DOHH2 (cell line): ENCODE measurements at regions not wholly inside any gene's neighbourhood (a gene's known extent, or its start where the extent isn't known, plus 50 kb on each side); places are given as distances from the start of the nearest gene placed in this dataset.

Experiments
- H3F3A ChIP-seq: fragments of 200-600 bp; sonication (generic), shearing (Covaris generic); 2 replicates; pipeline ENCODE4 v1.6.0; 2016; ENCODE audit warnings: antibody characterized with exemption, mild to moderate bottlenecking; ENCODE audit not compliant: control insufficient read depth, insufficient read depth
- H3K27ac ChIP-seq: fragments of 200-600 bp; sonication (generic); 2 replicates; pipeline ENCODE4 v1.5.1; 2014; ENCODE audit warnings: low read depth, mild to moderate bottlenecking, low read length, moderate library complexity
- H3K27me3 ChIP-seq: fragments of 200-600 bp; sonication (generic); 2 replicates; pipeline ENCODE4 v1.6.1; 2014; ENCODE audit warnings: mild to moderate bottlenecking, low read length, mixed read lengths; ENCODE audit not compliant: control insufficient read depth
- H3K36me3 ChIP-seq: fragments of 200-600 bp; sonication (generic); 2 replicates; pipeline ENCODE4 v1.6.1; 2014; ENCODE audit warnings: mild to moderate bottlenecking, low read length, moderate library complexity, mixed read lengths; ENCODE audit not compliant: control insufficient read depth
- H3K4me1 ChIP-seq: fragments of 200-600 bp; sonication (generic); 2 replicates; pipeline ENCODE4 v1.6.1; 2014; ENCODE audit warnings: mild to moderate bottlenecking, low read length, mixed read lengths; ENCODE audit not compliant: control insufficient read depth
- H3K4me2 ChIP-seq: fragments of 200-600 bp; sonication (generic); 2 replicates; pipeline ENCODE4 v1.6.0; 2014; ENCODE audit warnings: mild to moderate bottlenecking, low read length, moderate library complexity
- H3K4me3 ChIP-seq: fragments of 200-600 bp; sonication (generic); 2 replicates; pipeline ENCODE4 v1.5.1; 2014; ENCODE audit warnings: mild to moderate bottlenecking, low read length, mixed read lengths
- H3K79me2 ChIP-seq: fragments of 200-600 bp; sonication (generic); 2 replicates; pipeline ENCODE4 v1.6.1; 2014; ENCODE audit warnings: mild to moderate bottlenecking, low read length, mixed read lengths; ENCODE audit not compliant: control insufficient read depth
- H3K9me2 ChIP-seq: fragments of 200-600 bp; sonication (generic); replicated peaks from 2 replicates; pipeline ENCODE4 v1.6.1; 2014; ENCODE audit warnings: mild to moderate bottlenecking, low read length, mixed read lengths; ENCODE audit not compliant: control insufficient read depth
- H3K9me3 ChIP-seq: fragments of 200-600 bp; sonication (generic); 2 replicates; pipeline ENCODE4 v1.6.1; 2014; ENCODE audit warnings: antibody characterized with exemption, low read length, mixed read lengths; ENCODE audit not compliant: control insufficient read depth, insufficient read depth
- H4K20me1 ChIP-seq: fragments of 200-600 bp; sonication (generic); 2 replicates; pipeline ENCODE4 v1.6.0; 2014; ENCODE audit warnings: low read depth, mild to moderate bottlenecking, antibody characterized with exemption, low read length, moderate library complexity; ENCODE audit not compliant: control insufficient read depth, insufficient read depth
- EZH2phosphoT487 ChIP-seq: fragments of 200-600 bp; sonication (generic); IDR thresholded peaks from 2 replicates; pipeline ENCODE4 v1.6.1; 2017; ENCODE audit warnings: borderline replicate concordance, mild to moderate bottlenecking, antibody characterized with exemption, low read length, moderate library complexity, mixed read lengths
- TF ChIP-seq, protein P1 (sequence below): fragments of 200-600 bp; sonication (generic); IDR thresholded peaks from one replicate; pipeline ENCODE4 v1.5.1; 2014; ENCODE audit warnings: antibody characterized with exemption, mild to moderate bottlenecking, low read depth, low read length; ENCODE audit not compliant: poor library complexity, severe bottlenecking

DNA sequence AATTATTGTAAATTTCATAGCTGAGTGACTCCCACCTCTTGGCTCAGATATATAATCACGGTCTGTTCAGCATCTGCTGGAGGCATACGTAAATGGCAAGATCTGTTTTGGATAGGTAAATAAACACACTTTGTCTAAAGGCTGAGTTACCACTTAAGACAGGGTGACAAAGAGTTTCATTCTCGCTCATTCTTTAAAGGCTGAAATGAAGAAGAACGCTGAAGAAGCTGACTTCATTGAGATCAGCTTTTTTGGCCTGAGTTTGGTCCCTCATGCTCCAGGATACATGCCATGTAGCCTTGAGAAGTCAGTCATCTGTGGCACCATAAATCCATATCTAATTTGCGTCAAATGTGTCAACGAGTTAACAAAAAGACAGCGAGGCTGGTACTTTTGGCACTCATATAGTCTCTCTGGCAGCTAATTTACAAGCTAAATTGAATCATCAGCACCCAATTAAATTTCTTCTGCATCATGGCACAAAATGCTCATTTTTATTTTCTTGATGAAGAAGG is 309.9 kb downstream of the GPAM start:
- H3K4me1 ChIP-seq: no peaks in the 10 kb centered on the region
- no peaks in the 10 kb centered on the region for H4K20me1 ChIP-seq
- H3K27me3 ChIP-seq: no peaks in the 10 kb centered on the region
- no peak for TF ChIP-seq EZH2phosphoT487
- TF ChIP-seq, protein P1, sequence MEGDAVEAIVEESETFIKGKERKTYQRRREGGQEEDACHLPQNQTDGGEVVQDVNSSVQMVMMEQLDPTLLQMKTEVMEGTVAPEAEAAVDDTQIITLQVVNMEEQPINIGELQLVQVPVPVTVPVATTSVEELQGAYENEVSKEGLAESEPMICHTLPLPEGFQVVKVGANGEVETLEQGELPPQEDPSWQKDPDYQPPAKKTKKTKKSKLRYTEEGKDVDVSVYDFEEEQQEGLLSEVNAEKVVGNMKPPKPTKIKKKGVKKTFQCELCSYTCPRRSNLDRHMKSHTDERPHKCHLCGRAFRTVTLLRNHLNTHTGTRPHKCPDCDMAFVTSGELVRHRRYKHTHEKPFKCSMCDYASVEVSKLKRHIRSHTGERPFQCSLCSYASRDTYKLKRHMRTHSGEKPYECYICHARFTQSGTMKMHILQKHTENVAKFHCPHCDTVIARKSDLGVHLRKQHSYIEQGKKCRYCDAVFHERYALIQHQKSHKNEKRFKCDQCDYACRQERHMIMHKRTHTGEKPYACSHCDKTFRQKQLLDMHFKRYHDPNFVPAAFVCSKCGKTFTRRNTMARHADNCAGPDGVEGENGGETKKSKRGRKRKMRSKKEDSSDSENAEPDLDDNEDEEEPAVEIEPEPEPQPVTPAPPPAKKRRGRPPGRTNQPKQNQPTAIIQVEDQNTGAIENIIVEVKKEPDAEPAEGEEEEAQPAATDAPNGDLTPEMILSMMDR: no peak
- H3K9me2 ChIP-seq: no peaks in the 10 kb centered on the region
- no peak overlapping the region for H3K4me3 ChIP-seq
- no peak overlapping the region for H3K4me2 ChIP-seq
- H3K27ac ChIP-seq: no peak overlapping the region
- H3K36me3 ChIP-seq: no peaks in the 10 kb centered on the region
- peaks cover 8% of the 10 kb centered on the region; the same call in 1 of the 2 replicates for H3K9me3 ChIP-seq
- no peaks in the 10 kb centered on the region for H3F3A ChIP-seq
- no peaks in the 10 kb centered on the region for H3K79me2 ChIP-seq

DNA sequence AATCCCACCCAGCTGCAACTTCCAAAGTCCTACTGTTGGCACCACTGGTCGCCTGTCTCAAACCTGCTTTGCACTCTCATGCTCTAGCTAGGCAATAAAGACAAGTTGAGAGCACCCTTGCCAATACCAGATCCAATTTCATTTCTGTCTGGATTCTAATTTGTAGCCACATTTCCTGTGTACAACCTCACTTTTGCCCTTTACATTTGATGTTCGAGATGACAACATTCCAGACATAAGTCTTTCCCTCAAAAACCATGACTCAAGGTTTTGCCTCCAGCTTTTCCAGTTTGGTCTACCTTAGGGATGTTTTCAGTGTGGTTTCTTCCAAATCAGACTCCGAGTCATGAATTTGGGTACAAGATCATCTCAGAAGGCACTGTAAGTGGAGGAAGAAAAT is 309.0 kb downstream of the GPAM start:
- Histone ChIP-seq H3K79me2 (no peaks in the 10 kb centered on the region), H3K9me3 (peaks cover 8% of the 10 kb centered on the region; the same call in 1 of the 2 replicates), H3K4me1 (no peaks in the 10 kb centered on the region), H3K4me2 (no peak overlapping the region), H4K20me1 (no peaks in the 10 kb centered on the region), H3K9me2 (no peaks in the 10 kb centered on the region), H3K4me3 (no peak overlapping the region), H3K27ac (no peak overlapping the region), H3K36me3 (no peaks in the 10 kb centered on the region), H3K27me3 (no peaks in the 10 kb centered on the region), H3F3A (no peaks in the 10 kb centered on the region)
- TF ChIP-seq EZH2phosphoT487: no peak
- TF ChIP-seq, protein P1: no peak

DNA sequence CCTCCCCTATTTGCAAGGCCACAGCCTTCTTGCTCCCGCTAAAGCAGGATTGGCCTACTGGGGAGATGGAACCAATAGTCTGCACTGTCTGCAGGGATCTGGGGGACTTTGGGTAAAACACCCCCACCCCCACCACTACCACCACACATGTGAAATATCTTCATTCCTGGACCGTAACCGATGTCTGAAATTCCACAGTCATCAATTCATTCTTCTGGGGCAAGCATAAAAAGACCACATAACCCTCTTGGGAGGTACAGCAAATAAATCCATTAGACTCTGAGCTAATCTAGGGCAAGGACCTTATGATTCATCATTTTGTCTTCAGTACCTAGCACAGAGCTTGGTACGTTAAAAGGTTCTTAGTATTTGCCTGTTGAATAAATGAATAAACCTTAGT is 307.8 kb downstream of the GPAM start:
- no peaks in the 10 kb centered on the region for H3K9me2 ChIP-seq
- no peak for TF ChIP-seq EZH2phosphoT487
- TF ChIP-seq, protein P1: no peak
- no peak overlapping the region for H3K4me2 ChIP-seq
- no peak overlapping the region for H3K4me3 ChIP-seq
- H3K27me3 ChIP-seq: no peaks in the 10 kb centered on the region
- no peaks in the 10 kb centered on the region for H3F3A ChIP-seq
- H3K79me2 ChIP-seq: no peaks in the 10 kb centered on the region
- no peaks in the 10 kb centered on the region for H3K36me3 ChIP-seq
- H4K20me1 ChIP-seq: no peaks in the 10 kb centered on the region
- no peaks in the 10 kb centered on the region for H3K4me1 ChIP-seq
- no peak overlapping the region for H3K27ac ChIP-seq
- H3K9me3 ChIP-seq: peaks cover 8% of the 10 kb centered on the region; the same call in 1 of the 2 replicates

DNA sequence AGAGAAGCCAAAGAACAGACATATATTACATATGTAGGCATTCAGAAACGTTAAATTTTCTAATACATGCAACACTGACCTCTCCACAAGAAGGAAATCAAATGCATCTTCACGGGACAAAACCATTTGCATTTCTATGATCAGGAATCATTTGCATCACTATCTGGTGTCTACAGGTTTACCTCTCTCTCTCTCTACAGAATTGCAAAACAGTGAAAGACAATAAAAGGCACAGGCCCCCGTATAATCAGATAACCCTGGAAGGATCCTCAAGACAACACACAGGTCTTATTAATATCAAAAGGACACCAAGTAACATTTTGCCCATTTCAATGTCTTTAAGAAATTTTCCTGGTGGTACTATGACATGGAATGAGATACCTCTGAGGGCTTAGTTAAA is 306.3 kb downstream of the GPAM start:
- Histone ChIP-seq H3K36me3 (no peaks in the 10 kb centered on the region), H3F3A (no peaks in the 10 kb centered on the region), H3K27me3 (no peaks in the 10 kb centered on the region), H3K4me3 (no peak overlapping the region), H3K27ac (no peak overlapping the region), H3K4me2 (no peak overlapping the region), H3K79me2 (no peaks in the 10 kb centered on the region), H3K9me3 (peaks cover 8% of the 10 kb centered on the region; the same call in 1 of the 2 replicates), H3K4me1 (no peaks in the 10 kb centered on the region), H4K20me1 (no peaks in the 10 kb centered on the region), H3K9me2 (no peaks in the 10 kb centered on the region)
- TF ChIP-seq, protein P1: no peak
- TF ChIP-seq EZH2phosphoT487: no peak
